GM23248 (cell line): ENCODE measurements at regions not wholly inside any gene's neighbourhood (a gene's known extent, or its start where the extent isn't known, plus 50 kb on each side); places are given as distances from the start of the nearest gene placed in this dataset.

ENCODE experiments used
- EZH2 ChIP-seq: fragments of 200-600 bp; sonication (generic); IDR thresholded peaks from 2 replicates; pipeline ENCODE4 v1.6.1; 2018; ENCODE audit warnings: antibody characterized with exemption, mild to moderate bottlenecking; ENCODE audit not compliant: insufficient read depth, poor library complexity, severe bottlenecking
- EZH2phosphoT487 ChIP-seq: fragments of 200-600 bp; sonication (generic); IDR thresholded peaks from 2 replicates; pipeline ENCODE4 v1.6.1; 2018; ENCODE audit warnings: antibody characterized with exemption, moderate library complexity, mild to moderate bottlenecking, low read depth; ENCODE audit not compliant: insufficient read depth

GRCh38 chr5:34576891-34577666 is 79.0 kb upstream of the RAI14 start:
- TF ChIP-seq EZH2: no peak
- no peak for TF ChIP-seq EZH2phosphoT487
